ENCODE measurements at regions not wholly inside any gene's neighbourhood (a gene's known extent, or its start where the extent isn't known, plus 50 kb on each side); places are given as distances from the start of the nearest gene placed in this dataset.

DNA sequence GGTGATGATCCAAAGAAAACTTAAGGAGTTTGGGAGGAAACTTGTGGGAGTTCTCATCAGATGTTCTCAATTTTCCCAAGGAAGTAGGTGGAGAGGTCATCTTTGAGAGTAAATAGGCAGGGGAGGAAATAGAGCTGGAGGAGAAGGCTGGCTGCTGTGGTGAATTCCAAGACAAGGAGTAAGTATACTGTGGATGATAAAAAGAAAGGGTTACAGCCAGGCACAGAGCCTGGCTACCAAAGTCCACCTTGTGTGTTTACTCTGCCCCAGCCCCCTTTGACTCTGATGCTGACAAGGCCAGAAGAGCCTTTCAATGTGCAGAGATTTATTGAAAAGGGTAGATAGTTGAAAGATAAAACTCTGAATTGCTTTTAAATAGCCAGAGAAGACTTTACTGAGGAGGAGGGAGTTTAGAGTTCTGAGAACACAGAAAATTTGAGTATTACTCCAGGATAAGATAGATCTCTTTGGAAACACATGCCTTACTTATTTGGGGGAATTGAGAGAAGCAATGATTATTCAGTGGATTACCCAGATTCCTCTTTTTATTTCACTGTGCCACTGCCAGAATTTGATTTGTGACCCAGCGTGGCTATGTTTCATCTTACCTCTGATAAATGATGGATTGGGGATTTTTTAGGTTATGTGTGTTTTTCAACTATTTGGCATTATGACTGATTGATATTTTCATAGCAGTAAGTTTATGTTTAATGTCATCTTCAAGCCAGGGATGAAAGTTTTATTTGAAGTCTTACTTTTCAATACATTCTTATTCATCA, 182.6 kb upstream of the JAG1 start (continued):
- TF ChIP-seq, protein P1, sequence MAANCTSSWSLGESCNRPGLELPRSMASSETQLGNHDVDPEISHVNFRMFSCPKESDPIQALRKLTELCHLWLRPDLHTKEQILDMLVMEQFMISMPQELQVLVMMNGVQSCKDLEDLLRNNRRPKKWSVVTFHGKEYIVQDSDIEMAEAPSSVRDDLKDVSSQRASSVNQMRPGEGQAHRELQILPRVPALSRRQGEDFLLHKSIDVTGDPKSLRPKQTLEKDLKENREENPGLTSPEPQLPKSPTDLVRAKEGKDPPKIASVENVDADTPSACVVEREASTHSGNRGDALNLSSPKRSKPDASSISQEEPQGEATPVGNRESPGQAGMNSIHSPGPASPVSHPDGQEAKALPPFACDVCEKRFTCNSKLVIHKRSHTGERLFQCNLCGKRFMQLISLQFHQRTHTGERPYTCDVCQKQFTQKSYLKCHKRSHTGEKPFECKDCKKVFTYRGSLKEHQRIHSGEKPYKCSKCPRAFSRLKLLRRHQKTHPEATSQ (CRISPR knock-in tag; IDR thresholded peaks at IDR 0.05; ENCODE audit: borderline replicate concordance): no peak
- no peak for TF ChIP-seq HNRNPK (IDR thresholded peaks at IDR 0.05; ENCODE audit: low read depth, low read length, poor library complexity, severe bottlenecking)
- TF ChIP-seq ZSCAN30 (CRISPR knock-in tag; IDR thresholded peaks at IDR 0.05): 0 out of 2 replicates have a peak, but pooled peaks have one; percentile 22
- TF ChIP-seq ZMYM2 (CRISPR knock-in tag; IDR thresholded peaks at IDR 0.05): no peak
- no peak for TF ChIP-seq ZNF367 (CRISPR knock-in tag; IDR thresholded peaks at IDR 0.05; ENCODE audit: borderline replicate concordance)
- TF ChIP-seq ZNF296 (CRISPR knock-in tag; conservative IDR thresholded peaks at IDR 0.05): no peak
- no peak for TF ChIP-seq ZNF639 (CRISPR knock-in tag; conservative IDR thresholded peaks at IDR 0.05)
- TF ChIP-seq ZNF770 (CRISPR knock-in tag; IDR thresholded peaks at IDR 0.05): no peak
- no peak for TF ChIP-seq ZNF598 (CRISPR knock-in tag; IDR thresholded peaks at IDR 0.05; ENCODE audit: borderline replicate concordance)
- TF ChIP-seq GFI1 (CRISPR knock-in tag; IDR thresholded peaks at IDR 0.05; ENCODE audit: borderline replicate concordance): peak; percentile 99
- TF ChIP-seq ZNF124 (CRISPR knock-in tag; IDR thresholded peaks at IDR 0.05): no peak
- no peak for TF ChIP-seq ZNF619 (CRISPR knock-in tag; IDR thresholded peaks at IDR 0.05)
- TF ChIP-seq ZNF382 (CRISPR knock-in tag; IDR thresholded peaks at IDR 0.05; ENCODE audit: borderline replicate concordance): no peak
- 0 out of 2 replicates have a peak, but pooled peaks have one; percentile 33 for TF ChIP-seq NR2F2 (IDR thresholded peaks at IDR 0.05; ENCODE audit: borderline replicate concordance, low read depth)
- TF ChIP-seq HNRNPL (IDR thresholded peaks at IDR 0.05; ENCODE audit: low read depth, low read length): no peak
- no peak for TF ChIP-seq ADNP (CRISPR knock-in tag; IDR thresholded peaks at IDR 0.05)
- no peak for TF ChIP-seq BRCA1 (CRISPR knock-in tag; IDR thresholded peaks at IDR 0.05)
- no peak for TF ChIP-seq CENPX (CRISPR knock-in tag; IDR thresholded peaks at IDR 0.05)
- TF ChIP-seq ZNF614 (CRISPR knock-in tag; IDR thresholded peaks at IDR 0.05; ENCODE audit: borderline replicate concordance): no peak
- TF ChIP-seq, protein P2, sequence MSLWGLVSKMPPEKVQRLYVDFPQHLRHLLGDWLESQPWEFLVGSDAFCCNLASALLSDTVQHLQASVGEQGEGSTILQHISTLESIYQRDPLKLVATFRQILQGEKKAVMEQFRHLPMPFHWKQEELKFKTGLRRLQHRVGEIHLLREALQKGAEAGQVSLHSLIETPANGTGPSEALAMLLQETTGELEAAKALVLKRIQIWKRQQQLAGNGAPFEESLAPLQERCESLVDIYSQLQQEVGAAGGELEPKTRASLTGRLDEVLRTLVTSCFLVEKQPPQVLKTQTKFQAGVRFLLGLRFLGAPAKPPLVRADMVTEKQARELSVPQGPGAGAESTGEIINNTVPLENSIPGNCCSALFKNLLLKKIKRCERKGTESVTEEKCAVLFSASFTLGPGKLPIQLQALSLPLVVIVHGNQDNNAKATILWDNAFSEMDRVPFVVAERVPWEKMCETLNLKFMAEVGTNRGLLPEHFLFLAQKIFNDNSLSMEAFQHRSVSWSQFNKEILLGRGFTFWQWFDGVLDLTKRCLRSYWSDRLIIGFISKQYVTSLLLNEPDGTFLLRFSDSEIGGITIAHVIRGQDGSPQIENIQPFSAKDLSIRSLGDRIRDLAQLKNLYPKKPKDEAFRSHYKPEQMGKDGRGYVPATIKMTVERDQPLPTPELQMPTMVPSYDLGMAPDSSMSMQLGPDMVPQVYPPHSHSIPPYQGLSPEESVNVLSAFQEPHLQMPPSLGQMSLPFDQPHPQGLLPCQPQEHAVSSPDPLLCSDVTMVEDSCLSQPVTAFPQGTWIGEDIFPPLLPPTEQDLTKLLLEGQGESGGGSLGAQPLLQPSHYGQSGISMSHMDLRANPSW (CRISPR knock-in tag; IDR thresholded peaks at IDR 0.05; ENCODE audit: borderline replicate concordance): no peak
- peak; percentile 100 for TF ChIP-seq ZNF12 (CRISPR knock-in tag; IDR thresholded peaks at IDR 0.05)
- TF ChIP-seq ZNF607 (CRISPR knock-in tag; IDR thresholded peaks at IDR 0.05; ENCODE audit: borderline replicate concordance): no peak
- TF ChIP-seq HMG20B (CRISPR knock-in tag; conservative IDR thresholded peaks at IDR 0.05): peak; percentile 92
